CD4-positive, alpha-beta T cell treated with Interleukin-6 for 4 hours (primary cell): ENCODE measurements at regions not wholly inside any gene's neighbourhood (a gene's known extent, or its start where the extent isn't known, plus 50 kb on each side); places are given as distances from the start of the nearest gene placed in this dataset.
"Not testable (repeated sequence)": the region's sequence is repeated elsewhere in the genome, so short reads cannot be mapped to it uniquely, and the experiment has no call there.

Source experiments
- DNase-seq: peaks from one replicate; pipeline ENCODE4 v3.0.0-alpha.2; 2020; ENCODE audit warnings: mixed read lengths

DNA sequence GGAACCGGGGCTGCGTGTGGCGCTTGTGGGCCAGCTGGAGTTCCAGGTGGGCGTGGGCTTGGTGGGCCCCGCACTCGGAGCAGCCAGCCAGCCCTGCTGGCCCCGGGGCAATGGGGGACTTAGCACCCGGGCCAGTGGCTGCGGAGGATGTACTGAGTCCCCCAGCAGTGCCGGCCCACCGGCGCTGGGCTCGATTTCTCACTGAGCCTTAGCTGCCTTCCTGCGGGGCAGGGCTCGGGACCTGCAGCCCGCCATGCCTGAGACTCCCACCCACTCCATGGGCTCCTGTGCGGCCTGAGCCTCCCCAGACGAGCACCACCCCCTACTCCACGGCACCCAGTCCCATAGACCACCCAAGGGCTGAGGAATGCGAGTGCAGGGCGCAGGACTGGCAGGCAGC lies 963.6 kb upstream of the PCDH20 start:
- not testable (repeated sequence) for DNase-seq

DNA sequence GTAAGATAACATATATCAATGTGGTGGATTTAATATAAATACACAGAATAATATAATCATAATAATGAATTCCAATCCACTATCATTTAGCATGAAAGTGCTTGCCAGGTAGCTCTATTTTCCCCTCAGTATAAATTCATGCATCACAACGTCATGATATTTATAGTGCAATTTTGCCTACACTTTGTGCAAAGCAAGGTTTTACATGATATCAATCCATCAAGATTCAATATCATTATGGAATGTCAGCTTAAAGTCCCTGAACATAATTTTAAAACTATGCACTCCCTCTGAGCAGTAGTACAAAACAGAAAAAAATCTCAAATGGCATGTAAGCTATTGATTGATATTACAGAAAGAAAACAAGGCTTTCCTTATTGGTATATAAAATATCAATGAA lies 962.2 kb upstream of the PCDH20 start:
- DNase-seq: no peak

- DNase-seq: no peak
These were observed 960.0 kb upstream of the PCDH20 start for GRCh38 chr13:62375653-62376052.

- DNase-seq: no peak
These were observed 956.1 kb upstream of the PCDH20 start for GRCh38 chr13:62371737-62372136.

GRCh38 chr13:62367971-62368370 lies 952.3 kb upstream of the PCDH20 start:
- not testable (repeated sequence) for DNase-seq

GRCh38 chr13:62360609-62361008 lies 945.0 kb upstream of the PCDH20 start:
- no peak for DNase-seq

GRCh38 chr13:62358646-62358932 lies 942.9 kb upstream of the PCDH20 start:
- DNase-seq: no peak

DNA sequence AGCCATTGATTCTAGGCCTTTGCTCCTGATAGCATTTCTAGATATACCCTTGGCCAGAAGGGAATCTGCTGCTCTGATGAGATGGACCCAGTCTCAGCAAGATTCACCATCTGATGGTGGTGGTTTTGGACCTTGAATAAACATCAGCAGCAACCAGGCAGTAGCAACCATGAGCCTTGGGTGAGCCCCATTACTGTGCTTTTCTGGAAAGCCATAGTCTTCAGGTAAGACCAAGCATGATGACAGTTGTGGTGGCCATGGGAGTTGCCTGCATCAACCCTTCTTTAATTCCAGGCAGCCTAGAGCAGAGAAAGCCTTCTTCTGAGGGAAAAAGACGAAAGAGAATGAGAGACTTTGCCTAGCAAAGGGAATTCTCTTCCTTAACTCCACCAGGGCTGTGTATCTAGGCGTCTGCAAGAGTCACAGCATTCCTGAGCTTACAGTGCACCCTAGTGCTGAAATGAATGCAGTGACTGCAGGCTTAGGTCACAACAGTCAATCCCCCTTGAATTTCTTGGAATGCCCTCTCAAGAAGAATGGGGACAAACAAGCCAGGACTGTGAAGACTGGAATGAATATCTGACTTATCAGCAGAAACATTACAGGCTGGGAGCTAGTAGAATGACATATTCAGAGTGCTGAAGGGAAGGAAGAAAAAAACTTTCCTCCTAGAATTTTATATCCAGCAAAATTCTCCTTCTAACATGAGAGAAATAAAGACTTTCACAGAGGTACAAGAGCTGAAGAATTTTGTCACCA lies 942.4 kb upstream of the PCDH20 start:
- no peak for DNase-seq

GRCh38 chr13:62356977-62357376 lies 941.3 kb upstream of the PCDH20 start:
- DNase-seq: no peak

DNA sequence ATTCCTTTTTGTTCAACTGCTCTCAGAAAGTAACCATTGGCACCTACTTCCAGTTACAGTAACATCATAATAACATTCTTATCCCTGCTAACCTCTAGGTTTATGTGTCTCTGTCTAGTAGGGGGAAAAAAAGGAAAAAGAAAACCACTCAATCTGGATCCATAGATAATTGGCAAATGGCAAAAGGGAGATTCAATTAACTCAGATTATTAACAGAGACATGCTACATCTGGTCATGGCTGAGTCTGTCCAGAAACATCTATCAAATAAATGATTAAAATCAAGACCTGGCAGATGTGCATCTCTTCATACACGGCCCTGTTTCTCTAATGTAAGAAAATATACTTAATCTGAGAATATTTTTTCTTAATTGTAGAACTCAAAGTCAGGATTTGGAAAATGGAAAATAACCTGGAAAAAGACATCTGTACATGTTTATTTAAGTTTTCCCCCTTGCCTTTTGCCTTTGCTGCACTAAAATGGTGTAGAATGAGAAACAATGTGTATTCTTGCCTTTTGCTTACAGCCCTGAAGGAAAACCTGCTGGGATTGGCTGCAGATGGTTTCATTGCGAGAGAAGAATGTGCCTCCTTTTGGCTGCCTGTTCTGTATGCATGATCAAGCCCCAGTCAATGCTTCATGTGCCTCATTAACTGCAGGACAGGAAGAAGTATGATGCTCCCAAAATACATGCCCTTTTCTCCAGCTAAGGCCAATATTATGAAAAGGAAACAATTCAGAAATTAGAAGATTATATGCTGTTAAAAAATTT lies 921.6 kb upstream of the PCDH20 start:
- DNase-seq: no peak

GRCh38 chr13:62336507-62336906 lies 920.9 kb upstream of the PCDH20 start:
- DNase-seq: no peak

GRCh38 chr13:62333466-62333865 lies 917.8 kb upstream of the PCDH20 start:
- DNase-seq: no peak

DNA sequence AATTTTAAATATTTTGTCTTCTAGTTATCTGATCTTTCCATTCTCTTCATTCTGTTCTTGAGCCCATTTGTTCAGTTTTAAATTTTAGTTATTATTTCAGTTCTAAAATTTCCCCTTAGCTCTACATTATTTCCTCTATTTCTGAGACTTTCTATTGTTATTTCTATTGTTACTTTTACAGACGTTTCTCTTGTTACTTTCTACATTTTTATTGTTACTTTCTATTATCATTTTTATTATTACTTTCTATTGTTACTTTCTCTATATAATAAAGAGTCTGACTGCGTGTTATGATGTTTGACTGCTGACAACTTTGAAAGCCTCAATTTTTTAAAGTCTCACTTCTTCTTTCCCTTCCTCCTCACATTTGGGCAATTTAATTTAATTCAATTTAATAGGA lies 915.7 kb upstream of the PCDH20 start:
- DNase-seq: no peak

- no peak for DNase-seq
These were observed 911.7 kb upstream of the PCDH20 start for GRCh38 chr13:62327367-62327766.

DNA sequence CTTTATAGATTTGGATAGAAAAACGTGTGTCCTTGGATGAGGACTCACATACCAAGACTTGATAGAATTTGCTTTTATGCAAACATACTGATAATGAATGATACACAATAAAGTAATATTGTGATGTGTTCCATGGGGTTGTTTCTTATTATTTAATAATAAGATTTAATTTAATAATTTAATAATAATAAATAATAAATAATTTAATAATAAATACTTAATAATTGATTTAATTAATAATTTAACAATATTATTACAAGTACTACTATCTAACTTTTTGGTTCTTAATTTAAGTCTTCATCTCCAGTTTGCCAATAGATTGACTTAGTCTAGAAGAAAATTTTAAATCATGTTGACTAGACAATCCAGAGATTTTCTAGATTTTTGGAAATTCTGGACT lies 909.2 kb upstream of the PCDH20 start:
- no peak for DNase-seq

DNA sequence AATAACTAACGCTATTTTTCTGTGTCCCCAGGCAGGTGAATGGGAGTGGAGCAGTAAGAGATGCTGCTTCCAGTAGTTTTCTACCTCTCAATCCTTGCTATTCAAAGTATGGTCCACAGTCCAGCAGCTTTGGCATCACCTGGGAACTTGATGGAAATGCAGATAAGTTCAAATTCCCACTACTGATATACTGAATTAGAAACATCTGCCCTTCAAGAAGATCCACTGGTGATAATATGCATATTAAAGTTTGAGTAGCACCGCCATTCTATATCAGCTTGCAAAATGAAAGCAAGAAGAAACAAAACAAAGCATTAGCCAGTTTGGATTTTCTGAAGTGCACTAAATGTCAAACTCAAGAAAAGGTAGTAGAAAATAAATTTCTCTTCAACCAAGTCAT lies 906.2 kb upstream of the PCDH20 start:
- DNase-seq: no peak

GRCh38 chr13:62321139-62321538 lies 905.5 kb upstream of the PCDH20 start:
- DNase-seq: no peak

GRCh38 chr13:62320129-62321108 lies 904.8 kb upstream of the PCDH20 start:
- no peak for DNase-seq

GRCh38 chr13:62309904-62310303 lies 894.3 kb upstream of the PCDH20 start:
- no peak for DNase-seq

GRCh38 chr13:62305756-62306155 lies 890.1 kb upstream of the PCDH20 start:
- DNase-seq: no peak

GRCh38 chr13:62302341-62302740 lies 886.7 kb upstream of the PCDH20 start:
- no peak for DNase-seq

- no peak for DNase-seq
These were observed 884.3 kb upstream of the PCDH20 start for GRCh38 chr13:62299988-62300387.

GRCh38 chr13:62296812-62297211 lies 881.2 kb upstream of the PCDH20 start:
- no peak for DNase-seq
